Hematopoietic multipotent progenitor cell treated with erythropoietin and hydrocortisone succinate and interleukin-3 and kit ligand, for 6 days (in vitro differentiated cells): ENCODE measurements at regions not wholly inside any gene's neighbourhood (a gene's known extent, or its start where the extent isn't known, plus 50 kb on each side); places are given as distances from the start of the nearest gene placed in this dataset.

Experiments used
- DNase-seq: peaks from one replicate; pipeline ENCODE4 v3.0.0-alpha.2; 2015

- no peak for DNase-seq
Measured at GRCh38 chr16:86306811-86307513, 203.4 kb upstream of the FOXF1 start.

- peak; percentile 5 for DNase-seq
Measured at GRCh38 chr16:86307514-86307903, 202.8 kb upstream of the FOXF1 start.

GRCh38 chr16:86308514-86308913, 201.8 kb upstream of the FOXF1 start:
- no peak for DNase-seq

- no peak for DNase-seq
Measured at GRCh38 chr16:86313631-86314030, 196.7 kb upstream of the FOXF1 start.

GRCh38 chr16:86314402-86315025, 195.8 kb upstream of the FOXF1 start:
- DNase-seq = no peak

- DNase-seq = no peak
Measured at GRCh38 chr16:86316967-86317812, 193.1 kb upstream of the FOXF1 start.

GRCh38 chr16:86317813-86318650, 192.3 kb upstream of the FOXF1 start:
- peak; percentile 19 for DNase-seq

GRCh38 chr16:86319585-86320236, 190.6 kb upstream of the FOXF1 start:
- DNase-seq = peak; percentile 36

- DNase-seq = no peak
Measured at GRCh38 chr16:86320237-86320595, 190.1 kb upstream of the FOXF1 start.

GRCh38 chr16:86321491-86321890, 188.8 kb upstream of the FOXF1 start:
- DNase-seq = no peak

- DNase-seq = no peak
Measured at GRCh38 chr16:86322283-86322682, 188.0 kb upstream of the FOXF1 start.

GRCh38 chr16:86322806-86323205, 187.5 kb upstream of the FOXF1 start:
- no peak for DNase-seq

GRCh38 chr16:86324320-86324719, 186.0 kb upstream of the FOXF1 start:
- DNase-seq = no peak

GRCh38 chr16:86325360-86325759, 185.0 kb upstream of the FOXF1 start:
- no peak for DNase-seq

GRCh38 chr16:86325895-86326294, 184.4 kb upstream of the FOXF1 start:
- no peak for DNase-seq

GRCh38 chr16:86327321-86327720, 183.0 kb upstream of the FOXF1 start:
- no peak for DNase-seq

- DNase-seq = no peak
Measured at GRCh38 chr16:86330906-86331305, 179.4 kb upstream of the FOXF1 start.

GRCh38 chr16:86334079-86334635, 176.2 kb upstream of the FOXF1 start:
- no peak for DNase-seq

- no peak for DNase-seq
Measured at GRCh38 chr16:86335266-86336172, 174.8 kb upstream of the FOXF1 start.

GRCh38 chr16:86337138-86337537, 173.2 kb upstream of the FOXF1 start:
- no peak for DNase-seq
